Endothelial cell of umbilical vein (primary cell): ENCODE measurements at regions not wholly inside any gene's neighbourhood (a gene's known extent, or its start where the extent isn't known, plus 50 kb on each side); places are given as distances from the start of the nearest gene placed in this dataset.

Experiments
- BruUV-seq: library from RNA; stranded (reverse); fragments of 400-500 nt; replicated peaks from 2 replicates; lab custom pipeline; 2021; lab: Mats Ljungman, UMichigan
- CTCF ChIA-PET: fragments of 300-600, 350-600 bp; sonication (Branson Sonifier 250); formaldehyde crosslinking; loops from one replicate; lab custom pipeline; 2021; ENCODE audit warnings: antibody characterized with exemption, inconsistent platforms; lab: Charles Lee
- POLR2A ChIA-PET: fragments of 300-600, 350-600 bp; sonication (Branson Sonifier 250); formaldehyde crosslinking; loops from one replicate; lab custom pipeline; 2021; ENCODE audit warnings: antibody characterized with exemption, inconsistent platforms; lab: Charles Lee
- DNase-seq: peaks from one replicate; pipeline ENCODE4 v3.0.0-alpha.2; 2011; ENCODE audit warnings: low read depth, low spot score
- FAIRE-seq: peaks from 2 replicates; lab custom pipeline; 2011; peaks lifted over from hg19 to GRCh38; lab: Jason Lieb, UNC
- H2AFZ ChIP-seq: 2 replicates; pipeline ENCODE4 v1.6.0; 2012; ENCODE audit warnings: low read depth, low read length, control low read depth, inconsistent platforms
- H3K27ac ChIP-seq: 2 replicates; pipeline ENCODE4 v1.5.1; 2011; ENCODE audit warnings: low read depth, mild to moderate bottlenecking, control low read depth, low read length, moderate library complexity; ENCODE audit not compliant: insufficient read depth
- H3K27me3 ChIP-seq, 2 experiments: 2 replicates each; pipeline versions ENCODE4 v1.6.0 to v1.6.1; 2011; ENCODE audit warnings: low read length in 2 of 2, mixed read lengths in 1 of 2; ENCODE audit not compliant: control insufficient read depth in 2 of 2, insufficient read depth in 2 of 2
- H3K36me3 ChIP-seq, 2 experiments: 2 replicates in 1 of 2; 3 replicates in 1 of 2; pipeline ENCODE4 v1.5.1; 2011; ENCODE audit warnings: low read length in 2 of 2, mild to moderate bottlenecking in 1 of 2, moderate library complexity in 1 of 2; ENCODE audit not compliant: control insufficient read depth in 2 of 2, insufficient read depth in 2 of 2; ENCODE audit errors: extremely low read depth in 1 of 2
- H3K4me1 ChIP-seq: 3 replicates; pipeline ENCODE4 v1.5.1; 2011; ENCODE audit warnings: mild to moderate bottlenecking, low read length; ENCODE audit not compliant: control insufficient read depth, insufficient read depth; ENCODE audit errors: extremely low read depth
- H3K4me2 ChIP-seq: 2 replicates; pipeline ENCODE4 v1.6.1; 2011; ENCODE audit warnings: low read length, control low read depth, mixed read lengths; ENCODE audit not compliant: insufficient read depth
- H3K4me3 ChIP-seq, 3 experiments: fragments of 200-600 bp in 1 of 3; sonication (generic), shearing (Covaris generic) in 1 of 3; replicated peaks in 1 of 3; 2 replicates each; pipeline ENCODE4 v1.5.1; 2011 to 2016; ENCODE audit warnings: control low read depth in 3 of 3, low read length in 3 of 3, mild to moderate bottlenecking in 2 of 3, inconsistent platforms in 1 of 3, low read depth in 1 of 3, moderate library complexity in 1 of 3; ENCODE audit not compliant: insufficient read depth in 1 of 3
- H3K79me2 ChIP-seq: 2 replicates; pipeline ENCODE4 v1.6.0; 2012; ENCODE audit warnings: low read length, inconsistent platforms; ENCODE audit not compliant: control insufficient read depth, insufficient read depth
- H3K9ac ChIP-seq: replicated peaks from 2 replicates; pipeline ENCODE3; 2011; ENCODE audit warnings: low read length, control low read depth; ENCODE audit not compliant: insufficient read depth; ENCODE audit errors: extremely low read depth
- H3K9me1 ChIP-seq: replicated peaks from 3 replicates; pipeline ENCODE4 v1.6.0; 2011; ENCODE audit warnings: mild to moderate bottlenecking, low read length; ENCODE audit not compliant: control insufficient read depth, insufficient read depth; ENCODE audit errors: extremely low read depth
- H3K9me3 ChIP-seq: replicated peaks from 2 replicates; pipeline ENCODE4 v1.5.1; 2012; ENCODE audit warnings: low read length, inconsistent platforms; ENCODE audit not compliant: control insufficient read depth, insufficient read depth
- H4K20me1 ChIP-seq: replicated peaks from 2 replicates; pipeline ENCODE3; 2011; ENCODE audit warnings: mild to moderate bottlenecking, low read length; ENCODE audit not compliant: control insufficient read depth, insufficient read depth; ENCODE audit errors: extremely low read depth
- CTCF ChIP-seq, 2 donors: IDR thresholded peaks; 1 replicate in 1 of 2; 2 replicates in 1 of 2; pipeline ENCODE4 v1.5.1; 2011; ENCODE audit warnings: low read length in 2 of 2, mild to moderate bottlenecking in 2 of 2, moderate library complexity in 2 of 2, control low read depth in 1 of 2, inconsistent platforms in 1 of 2, low read depth in 1 of 2; ENCODE audit not compliant: insufficient read depth in 1 of 2; ENCODE audit errors: extremely low read depth in 1 of 2
- EZH2 ChIP-seq: IDR thresholded peaks from 2 replicates; pipeline ENCODE4 v1.6.1; 2012; ENCODE audit warnings: borderline replicate concordance, low read depth, mild to moderate bottlenecking, moderate library complexity, low read length, inconsistent platforms; ENCODE audit not compliant: severe bottlenecking
- FOS ChIP-seq: IDR thresholded peaks from 2 replicates; pipeline ENCODE4 v1.6.1; 2011; ENCODE audit warnings: mild to moderate bottlenecking, low read length, moderate library complexity, borderline replicate concordance; ENCODE audit not compliant: insufficient read depth
- GATA2 ChIP-seq: IDR thresholded peaks from 2 replicates; pipeline ENCODE4 v1.7.0; 2011; ENCODE audit warnings: low read depth, mild to moderate bottlenecking, moderate library complexity, mixed read lengths, low read length; ENCODE audit not compliant: insufficient read length, insufficient read depth
- JUN ChIP-seq: IDR thresholded peaks from 2 replicates; pipeline ENCODE4 v1.6.1; 2011; ENCODE audit warnings: borderline replicate concordance, low read depth; ENCODE audit not compliant: insufficient read length, insufficient read depth
- MAX ChIP-seq: IDR thresholded peaks from 2 replicates; pipeline ENCODE4 v1.6.1; 2011; ENCODE audit not compliant: insufficient read depth, insufficient read length
- MYC ChIP-seq: IDR thresholded peaks from one replicate; pipeline ENCODE4 v1.6.1; 2011; ENCODE audit warnings: mild to moderate bottlenecking, low read depth, low read length
- POLR2A ChIP-seq: IDR thresholded peaks from 2 replicates; pipeline ENCODE4 v1.6.1; 2012; ENCODE audit warnings: low read depth, mild to moderate bottlenecking, control low read depth, low read length
- POLR2AphosphoS5 ChIP-seq: IDR thresholded peaks from 2 replicates; pipeline ENCODE4 v1.6.1; 2012; ENCODE audit warnings: low read depth, mild to moderate bottlenecking, control low read depth, low read length, moderate library complexity; ENCODE audit not compliant: insufficient read depth
- dilution Hi-C: fragments of 300-500 bp; cut with MboI; formaldehyde crosslinking; loops from one replicate; pipeline ENCODE4 v1.15.0; 2019; ENCODE audit warnings: low sequenced_read_pairs; ENCODE audit not compliant: extremely low pct_ligation_motif_present
- intact Hi-C: fragments of 100-400 bp; cut with micrococcal nuclease; formaldehyde crosslinking; loops from one replicate; pipeline ENCODE4 v1.10.0; 2022

DNA sequence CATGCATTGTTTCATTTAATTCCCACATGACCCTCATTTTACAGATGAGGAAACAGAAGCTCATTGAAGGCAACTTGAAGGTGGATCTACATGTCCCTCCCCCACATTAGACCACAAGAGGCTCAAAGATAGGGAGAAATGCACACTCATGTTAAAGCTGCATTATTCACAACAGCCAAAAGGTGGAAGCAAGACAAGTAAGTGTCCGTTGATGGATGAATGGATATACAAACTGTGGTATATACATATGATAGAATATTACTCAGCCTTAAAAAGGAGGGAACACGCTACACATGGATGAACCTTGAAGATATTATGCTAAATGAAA, 149.7 kb upstream of the JUN start:
- intact Hi-C loops (no loop called here), dilution Hi-C loops (no loop called here)
- DNase-seq (no peak), FAIRE-seq (no peak)
- CTCF ChIA-PET: interaction anchor here (0.9 to 1.5 kb wide), 2 partner anchors 766 to 826 kb away, joined by 3 to 4 read pairs; no protein-coding TSS in a partner anchor
- BruUV-seq: no TSS peak
- Histone ChIP-seq H3K4me2 (no peak overlapping the region), H3K27me3 (no peaks in the 10 kb centered on the region), H3K4me1 (peaks cover 2% of the 10 kb centered on the region), H2AFZ (no peak overlapping the region), H3K36me3 (no peaks in the 10 kb centered on the region), H3K27ac (no peak overlapping the region), H4K20me1 (no peaks in the 10 kb centered on the region), H3K9me1 (no peaks in the 10 kb centered on the region), H3K4me3 (no peak overlapping the region), H3K79me2 (no peaks in the 10 kb centered on the region), H3K9me3 (no peaks in the 10 kb centered on the region), H3K9ac (no peak overlapping the region)
- POLR2A ChIA-PET: no interaction called here
- TF ChIP-seq POLR2AphosphoS5 (no peak), POLR2A (no peak), FOS (no peak), MYC (no peak), EZH2 (no peak), GATA2 (no peak), JUN (no peak), MAX (no peak), CTCF (IDR thresholded peaks at IDR 0.05; ENCODE audit: extremely low read depth in 1 of 2, insufficient read depth in 1 of 2, low read depth in 1 of 2, low read length in 2 of 2) (no peak)
